ENCODE measurements at regions not wholly inside any gene's neighbourhood (a gene's known extent, or its start where the extent isn't known, plus 50 kb on each side); places are given as distances from the start of the nearest gene placed in this dataset.

DNA sequence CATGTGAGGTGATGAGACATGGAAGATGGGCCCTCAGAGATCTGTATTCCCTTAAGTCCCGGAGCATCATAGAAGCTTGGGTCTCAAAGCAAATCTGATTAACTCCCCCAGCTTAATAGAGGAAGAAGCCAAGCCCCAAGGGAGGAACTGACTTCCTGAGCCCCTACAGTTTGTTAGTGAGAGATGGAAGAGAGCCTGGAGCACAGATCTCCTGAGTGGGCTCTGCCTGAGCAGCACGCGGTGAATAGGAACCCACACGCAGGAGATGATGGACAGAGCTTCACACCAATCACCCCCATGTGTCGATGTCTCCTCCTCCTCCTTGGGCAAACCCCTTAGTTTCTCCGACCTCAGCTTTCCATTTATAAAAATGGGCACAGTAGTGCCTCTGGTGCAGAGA, 50.1 kb upstream of the ATP12A start:
- TF ChIP-seq, protein P1, sequence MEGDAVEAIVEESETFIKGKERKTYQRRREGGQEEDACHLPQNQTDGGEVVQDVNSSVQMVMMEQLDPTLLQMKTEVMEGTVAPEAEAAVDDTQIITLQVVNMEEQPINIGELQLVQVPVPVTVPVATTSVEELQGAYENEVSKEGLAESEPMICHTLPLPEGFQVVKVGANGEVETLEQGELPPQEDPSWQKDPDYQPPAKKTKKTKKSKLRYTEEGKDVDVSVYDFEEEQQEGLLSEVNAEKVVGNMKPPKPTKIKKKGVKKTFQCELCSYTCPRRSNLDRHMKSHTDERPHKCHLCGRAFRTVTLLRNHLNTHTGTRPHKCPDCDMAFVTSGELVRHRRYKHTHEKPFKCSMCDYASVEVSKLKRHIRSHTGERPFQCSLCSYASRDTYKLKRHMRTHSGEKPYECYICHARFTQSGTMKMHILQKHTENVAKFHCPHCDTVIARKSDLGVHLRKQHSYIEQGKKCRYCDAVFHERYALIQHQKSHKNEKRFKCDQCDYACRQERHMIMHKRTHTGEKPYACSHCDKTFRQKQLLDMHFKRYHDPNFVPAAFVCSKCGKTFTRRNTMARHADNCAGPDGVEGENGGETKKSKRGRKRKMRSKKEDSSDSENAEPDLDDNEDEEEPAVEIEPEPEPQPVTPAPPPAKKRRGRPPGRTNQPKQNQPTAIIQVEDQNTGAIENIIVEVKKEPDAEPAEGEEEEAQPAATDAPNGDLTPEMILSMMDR (IDR thresholded peaks at IDR 0.05): no peak
- no peak for TF ChIP-seq POLR2A (IDR thresholded peaks at IDR 0.05)
- WGBS, 2 donors: 78 to 79% methylated on average over 5 to 6 of the region's 6 CpGs
- H3K4me3 ChIP-seq: no peak overlapping the region
- intact Hi-C loops (cut with DNase I): no loop called here
- no peaks in the 10 kb centered on the region for H3K9me3 ChIP-seq
- H3K27me3 ChIP-seq: no peaks in the 10 kb centered on the region
- H3K27ac ChIP-seq: no peak overlapping the region
- no peaks in the 10 kb centered on the region for H3K36me3 ChIP-seq (replicated peaks in 1 of 2; ENCODE audit: insufficient read depth in 1 of 2, low read depth in 2 of 2)
- ATAC-seq (no peak), DNase-seq (no peak)
- H3K4me1 ChIP-seq: no peaks in the 10 kb centered on the region

Data from body of pancreas (tissue), 4 donors.